GM19043 (cell line): ENCODE measurements at regions not wholly inside any gene's neighbourhood (a gene's known extent, or its start where the extent isn't known, plus 50 kb on each side); places are given as distances from the start of the nearest gene placed in this dataset.

Experiments used
- ATAC-seq: cut with Tn5 transposase; IDR thresholded peaks from one replicate; pipeline ENCODE4 v1.9.1; 2021; ENCODE audit warnings: low read depth; ENCODE audit not compliant: unreplicated experiment

GRCh38 chr4:181271116-181271640 is 972.0 kb upstream of the TENM3 start:
- ATAC-seq, result no peak

GRCh38 chr4:181272422-181272821 is 970.8 kb upstream of the TENM3 start:
- ATAC-seq, result no peak

DNA sequence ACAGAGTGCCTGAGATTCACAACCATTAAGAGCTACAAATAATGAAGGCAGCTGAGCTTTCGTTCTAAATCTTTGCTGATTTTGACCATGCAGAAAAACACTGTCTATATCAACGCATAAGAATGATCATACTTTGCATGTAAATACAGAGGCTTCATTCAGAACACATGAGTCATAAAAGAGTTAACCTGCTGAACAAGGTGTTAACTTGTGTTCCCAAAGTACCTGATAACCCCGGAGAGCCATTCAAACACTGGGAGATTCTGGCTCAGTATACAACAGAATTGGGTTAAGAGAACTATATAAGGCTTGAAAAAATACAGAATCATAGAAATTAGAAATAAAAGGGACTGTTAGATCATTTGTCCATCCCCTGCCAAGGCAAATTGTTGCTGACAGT is 964.3 kb upstream of the TENM3 start:
- no peak for ATAC-seq

DNA sequence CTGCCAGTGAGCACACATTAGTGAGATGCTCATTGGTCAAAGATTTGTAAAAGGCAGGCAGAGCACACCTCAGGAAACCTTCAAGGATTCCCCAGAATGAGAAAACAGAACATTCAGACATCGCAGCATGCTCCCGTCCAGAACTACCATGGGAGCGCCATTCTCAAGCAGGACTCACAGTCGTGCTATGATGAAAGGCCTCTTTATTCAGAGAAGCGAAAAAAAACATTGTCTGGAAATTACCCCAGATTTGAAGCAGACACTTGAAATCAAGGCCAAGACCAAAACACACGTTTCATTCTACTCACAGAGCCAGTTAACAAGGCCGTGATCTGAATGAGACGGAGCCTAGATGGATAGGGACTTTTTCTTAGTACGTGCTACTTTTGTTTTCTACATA is 961.8 kb upstream of the TENM3 start:
- no peak for ATAC-seq

- ATAC-seq, result no peak
Measured at GRCh38 chr4:181289198-181289597, 954.0 kb upstream of the TENM3 start.

GRCh38 chr4:181291615-181292014 is 951.6 kb upstream of the TENM3 start:
- no peak for ATAC-seq

DNA sequence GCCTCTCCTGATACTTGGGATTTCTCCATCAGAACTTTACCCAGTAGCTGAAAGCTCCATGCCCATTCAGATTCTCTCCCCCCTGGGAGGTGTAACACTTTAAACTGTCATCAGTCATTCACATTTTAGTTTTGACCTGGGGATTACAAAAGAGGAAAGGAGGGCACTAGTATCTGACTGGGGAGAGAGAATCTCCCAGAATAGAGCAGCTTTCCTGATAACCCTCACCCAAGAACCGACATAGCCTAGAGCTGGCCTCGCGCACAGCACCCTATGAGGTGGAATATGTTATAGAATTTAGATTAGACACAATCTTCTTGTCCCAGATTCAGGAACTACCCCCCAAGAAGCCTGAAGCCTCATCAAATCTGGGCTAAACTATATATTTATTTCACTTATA is 950.2 kb upstream of the TENM3 start:
- no peak for ATAC-seq

- no peak for ATAC-seq
Measured at GRCh38 chr4:181293541-181293940, 949.7 kb upstream of the TENM3 start.

DNA sequence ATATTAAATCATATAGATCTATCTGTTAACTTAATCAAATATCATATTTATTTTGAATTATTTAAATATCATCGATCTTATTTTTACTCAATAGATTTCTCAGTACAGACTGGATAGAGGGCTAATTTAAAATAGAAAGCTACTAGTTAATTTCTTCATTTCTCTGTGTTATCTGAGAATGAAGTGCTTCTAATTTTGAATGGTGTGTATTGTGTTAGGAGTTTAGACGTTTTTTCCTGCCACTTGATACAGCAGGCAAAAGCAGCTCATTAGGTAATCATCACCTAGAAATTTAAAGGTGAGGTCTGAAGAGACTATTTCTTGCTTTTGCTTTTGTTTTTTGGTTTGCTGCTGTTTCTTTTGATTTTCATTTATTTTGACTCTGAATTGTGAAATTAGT is 948.8 kb upstream of the TENM3 start:
- ATAC-seq, result no peak

- ATAC-seq, result peak; percentile 72
Measured at GRCh38 chr4:181301735-181302710, 941.2 kb upstream of the TENM3 start.

GRCh38 chr4:181307824-181308223 is 935.4 kb upstream of the TENM3 start:
- no peak for ATAC-seq

DNA sequence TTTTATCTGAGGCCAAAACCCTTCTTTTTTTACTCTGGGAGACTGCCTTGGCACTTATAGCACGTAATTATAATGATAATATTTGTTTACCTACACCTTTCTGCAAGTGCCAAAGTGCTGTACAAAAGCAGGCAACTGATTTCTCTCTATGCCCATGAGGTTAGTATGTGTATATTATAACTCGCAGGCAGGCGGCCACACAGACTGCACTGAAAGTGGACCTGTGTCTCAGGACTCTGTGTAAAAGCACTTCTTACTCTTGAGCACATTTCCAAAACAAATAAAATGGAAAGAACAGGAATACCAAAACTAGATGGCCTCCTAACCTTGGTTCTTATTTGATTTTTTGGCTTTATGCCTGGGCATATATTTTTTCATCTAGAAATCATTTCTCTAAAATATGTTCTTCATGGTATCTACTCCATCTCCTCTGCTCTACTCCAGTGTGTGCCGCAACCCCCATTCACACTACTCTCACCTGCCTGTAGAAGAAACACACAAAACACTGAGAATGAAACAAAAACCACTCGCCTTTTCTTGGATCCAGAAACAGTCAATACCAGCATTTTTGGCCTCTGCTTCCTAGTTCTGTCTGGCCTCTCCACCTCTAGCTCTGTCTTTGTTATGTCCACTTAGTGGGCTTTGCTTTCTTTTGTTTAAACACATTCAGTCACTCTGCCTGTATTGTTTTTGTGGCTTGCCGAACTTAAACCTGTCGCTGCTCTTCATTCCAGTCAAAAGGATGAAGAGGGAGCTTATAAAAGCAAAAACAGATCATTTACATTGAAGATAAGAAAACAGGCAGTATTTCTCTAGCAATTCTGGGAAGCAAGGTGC is 934.5 kb upstream of the TENM3 start:
- ATAC-seq, result no peak

DNA sequence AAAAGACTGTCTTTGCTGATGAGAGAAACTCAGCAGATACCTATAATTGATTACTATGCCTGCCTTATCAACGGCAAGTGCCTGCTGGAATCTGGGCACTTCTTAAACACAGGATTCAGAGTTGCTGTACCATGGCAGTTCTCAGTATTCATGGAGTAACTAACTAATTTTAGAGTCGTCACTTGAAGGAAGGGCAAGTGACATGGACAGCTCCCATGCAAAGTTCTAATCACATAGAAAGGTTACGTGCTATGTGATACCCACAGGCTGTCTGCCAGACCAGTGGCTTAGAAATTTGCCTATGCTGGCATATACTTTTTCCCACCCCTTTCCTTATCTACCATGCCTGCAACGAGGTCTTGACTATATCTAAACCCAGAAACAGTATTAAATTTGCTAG is 931.1 kb upstream of the TENM3 start:
- no peak for ATAC-seq

GRCh38 chr4:181319629-181320028 is 923.6 kb upstream of the TENM3 start:
- ATAC-seq, result no peak

DNA sequence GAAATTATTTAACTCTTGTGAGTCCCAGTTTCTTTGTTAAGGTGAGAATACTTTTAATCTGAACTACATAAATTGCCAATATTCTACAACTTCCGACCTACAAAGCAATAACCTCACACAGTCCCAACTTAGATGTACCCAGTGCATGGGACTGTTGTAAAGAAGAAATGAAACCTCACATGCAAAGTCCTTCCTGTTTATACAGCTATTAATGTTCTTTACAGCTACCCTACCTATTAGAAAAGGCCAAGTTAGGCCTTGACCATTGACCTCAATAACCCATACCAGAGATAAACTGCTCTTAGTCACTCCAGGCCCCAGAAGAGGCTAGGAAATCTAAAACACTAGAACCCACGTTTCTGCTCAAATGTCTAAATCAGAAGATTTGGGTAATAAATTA is 920.1 kb upstream of the TENM3 start:
- peak; percentile 65 for ATAC-seq

- no peak for ATAC-seq
Measured at GRCh38 chr4:181330654-181331201, 912.5 kb upstream of the TENM3 start.

GRCh38 chr4:181331214-181331613 is 912.0 kb upstream of the TENM3 start:
- no peak for ATAC-seq

- ATAC-seq, result no peak
Measured at GRCh38 chr4:181345931-181346330, 897.3 kb upstream of the TENM3 start.

DNA sequence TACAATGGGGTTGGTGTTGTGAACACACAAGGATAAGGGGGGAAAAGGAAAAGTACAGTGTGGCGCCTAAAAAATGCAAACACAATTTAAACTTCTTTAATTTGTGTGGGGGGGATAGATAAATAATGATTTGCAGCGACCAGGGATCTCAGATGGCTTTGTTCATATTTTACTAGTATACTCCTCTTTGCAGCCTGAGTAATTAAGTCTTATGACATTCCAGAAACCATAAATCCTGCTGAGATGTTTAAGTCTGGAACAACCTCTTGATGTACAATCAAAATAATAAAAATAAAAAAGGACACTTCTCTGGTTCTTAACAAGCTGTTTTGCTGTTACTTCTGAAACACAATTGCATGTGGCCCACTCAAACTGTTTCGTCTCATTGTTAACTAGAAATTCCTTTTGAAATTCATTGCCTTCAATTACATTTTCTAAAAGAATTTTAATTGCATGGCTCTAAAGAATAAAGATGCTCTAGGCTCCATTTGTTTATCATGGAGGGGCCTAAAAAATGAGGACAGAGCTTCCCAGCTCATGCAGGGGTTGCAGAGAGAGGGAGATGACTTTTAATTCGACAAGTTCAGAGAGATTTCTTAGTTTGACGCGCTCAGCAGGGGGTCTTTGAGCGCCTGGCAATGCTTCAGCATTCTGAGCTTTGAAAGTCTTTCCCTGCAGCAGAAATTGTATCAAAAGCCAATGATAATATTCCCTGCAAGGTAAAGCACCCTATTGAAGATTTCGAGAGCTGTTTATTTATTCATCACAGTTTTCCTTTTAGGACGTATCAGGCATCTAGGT is 892.4 kb upstream of the TENM3 start:
- ATAC-seq, result no peak

DNA sequence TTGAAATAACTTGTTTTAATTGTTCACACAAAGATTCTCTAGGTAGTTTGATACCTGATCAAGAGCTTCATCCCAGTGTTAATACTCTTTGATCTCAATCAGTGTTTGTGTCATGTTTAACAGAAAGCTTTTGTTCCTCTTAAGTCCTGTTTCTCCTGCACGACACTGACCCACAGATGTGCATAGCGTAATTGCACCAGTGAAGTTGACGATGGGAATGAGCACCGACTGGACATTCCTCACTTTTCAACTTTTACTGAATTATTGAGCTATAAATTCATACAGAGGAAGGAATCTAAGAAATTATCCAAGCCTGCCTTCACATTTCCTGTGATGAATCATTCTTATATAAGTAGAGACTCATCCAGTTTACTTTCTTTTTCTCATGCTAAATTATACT is 878.7 kb upstream of the TENM3 start:
- ATAC-seq, result no peak
